CD4-positive, alpha-beta T cell treated with Interleukin-12 subunit alpha and Interleukin-12 subunit beta, for 1 hour (primary cell): ENCODE measurements at regions not wholly inside any gene's neighbourhood (a gene's known extent, or its start where the extent isn't known, plus 50 kb on each side); places are given as distances from the start of the nearest gene placed in this dataset.

Experiments used
- DNase-seq: peaks from one replicate; pipeline ENCODE4 v3.0.0-alpha.2; 2020

GRCh38 chr5:30698217-30698616 lies 495.3 kb upstream of the CDH6 start:
- no peak for DNase-seq

DNA sequence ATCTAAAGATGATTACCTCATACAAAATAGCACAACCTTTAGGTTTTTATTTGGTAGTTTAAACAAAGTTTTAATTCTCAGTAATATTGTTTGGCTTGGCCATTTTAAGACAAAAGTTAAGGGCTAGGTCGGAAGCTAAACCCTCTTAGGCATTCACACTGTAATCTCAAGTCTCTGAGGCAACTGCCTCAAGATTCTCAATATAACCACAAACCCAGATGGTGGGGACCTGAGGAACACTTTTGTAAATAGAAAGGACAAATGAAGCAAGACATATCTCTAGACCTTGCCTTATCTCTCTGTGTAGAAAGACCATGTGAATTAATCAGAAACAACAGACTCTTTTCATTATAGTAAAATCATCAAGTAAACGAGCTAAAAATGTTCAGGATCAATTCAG lies 500.2 kb upstream of the CDH6 start:
- DNase-seq, result no peak

GRCh38 chr5:30690931-30691330 lies 502.6 kb upstream of the CDH6 start:
- DNase-seq, result no peak

DNA sequence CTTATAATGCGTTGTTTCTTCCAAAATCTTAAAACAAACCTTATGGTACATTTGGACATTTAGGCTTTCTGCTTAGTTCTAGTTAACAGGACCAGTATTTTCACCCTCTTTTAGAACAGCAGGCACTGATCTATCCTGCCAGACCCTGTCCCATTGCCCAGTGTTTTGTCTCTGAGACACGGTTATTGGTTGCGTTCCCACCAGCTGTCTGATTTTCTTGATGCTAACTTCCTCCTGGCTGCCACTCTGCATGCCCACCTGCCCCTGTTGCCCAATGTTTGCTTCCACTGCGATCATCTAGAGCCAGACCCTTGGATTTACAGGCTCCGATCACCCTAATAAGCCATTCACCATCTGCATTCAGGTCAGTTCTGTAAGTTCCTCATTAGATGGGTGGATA lies 506.0 kb upstream of the CDH6 start:
- DNase-seq, result no peak

DNA sequence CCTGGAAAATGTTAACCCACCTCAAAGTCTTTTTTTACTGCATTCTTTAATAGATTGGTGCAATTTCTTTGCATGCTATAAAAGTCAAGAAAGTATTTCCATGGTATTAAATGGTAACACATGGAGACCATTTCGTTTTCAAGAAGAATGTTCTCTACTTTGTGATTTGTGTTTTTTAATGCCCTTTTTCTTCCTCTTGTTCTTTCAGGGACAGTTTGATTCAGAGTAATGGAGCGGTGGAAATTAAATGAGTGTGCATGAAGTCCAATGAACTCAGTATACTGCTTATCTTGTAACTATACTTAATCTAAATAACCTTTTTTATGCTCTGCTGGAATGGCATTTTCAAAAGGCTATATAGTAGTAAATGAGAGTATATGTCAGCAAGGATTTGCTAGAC lies 507.0 kb upstream of the CDH6 start:
- DNase-seq, result no peak

- DNase-seq, result no peak
Observed at GRCh38 chr5:30676223-30676840, 517.2 kb upstream of the CDH6 start.

GRCh38 chr5:30667293-30667692 lies 526.2 kb upstream of the CDH6 start:
- DNase-seq, result no peak

GRCh38 chr5:30663536-30663935 lies 530.0 kb upstream of the CDH6 start:
- DNase-seq, result no peak

GRCh38 chr5:30662373-30662772 lies 531.1 kb upstream of the CDH6 start:
- no peak for DNase-seq

DNA sequence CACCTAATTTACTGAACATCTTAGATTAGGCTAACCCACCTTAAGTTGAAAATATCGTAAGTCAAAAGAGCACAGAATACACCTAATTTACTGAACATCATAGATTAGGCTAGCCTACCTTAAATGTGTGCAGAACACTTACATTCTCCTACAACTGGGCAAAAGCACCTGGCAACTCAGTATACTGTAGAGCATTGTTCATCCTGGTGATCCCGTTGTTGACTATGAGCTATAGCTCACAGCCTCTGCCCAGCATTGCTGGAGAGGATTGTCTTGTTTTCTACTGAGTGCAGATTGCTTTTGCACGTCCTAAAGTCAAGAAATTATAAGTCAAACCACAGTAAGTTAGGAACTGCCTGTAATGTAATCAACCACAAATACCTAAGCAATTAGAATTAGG lies 531.8 kb upstream of the CDH6 start:
- no peak for DNase-seq

GRCh38 chr5:30659417-30659816 lies 534.1 kb upstream of the CDH6 start:
- DNase-seq, result no peak

GRCh38 chr5:30650311-30650710 lies 543.2 kb upstream of the CDH6 start:
- no peak for DNase-seq

DNA sequence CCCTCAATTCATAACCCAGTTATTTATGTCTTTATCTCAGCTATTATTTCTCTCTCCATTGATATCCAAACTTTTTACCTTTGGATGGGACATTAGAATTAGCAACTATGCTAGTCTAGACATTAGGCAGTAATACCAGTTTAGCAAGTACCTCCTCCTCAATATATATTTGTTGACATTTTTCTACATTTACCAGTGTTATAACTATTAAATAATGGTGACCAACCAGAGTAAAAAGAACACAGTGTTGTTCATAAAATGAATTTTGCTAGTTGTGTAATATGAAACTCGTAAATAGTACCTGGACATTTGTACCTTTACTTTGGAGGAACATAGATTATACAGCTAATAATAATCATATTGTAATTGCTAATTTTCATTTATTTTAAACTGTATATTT lies 554.6 kb upstream of the CDH6 start:
- DNase-seq, result no peak

DNA sequence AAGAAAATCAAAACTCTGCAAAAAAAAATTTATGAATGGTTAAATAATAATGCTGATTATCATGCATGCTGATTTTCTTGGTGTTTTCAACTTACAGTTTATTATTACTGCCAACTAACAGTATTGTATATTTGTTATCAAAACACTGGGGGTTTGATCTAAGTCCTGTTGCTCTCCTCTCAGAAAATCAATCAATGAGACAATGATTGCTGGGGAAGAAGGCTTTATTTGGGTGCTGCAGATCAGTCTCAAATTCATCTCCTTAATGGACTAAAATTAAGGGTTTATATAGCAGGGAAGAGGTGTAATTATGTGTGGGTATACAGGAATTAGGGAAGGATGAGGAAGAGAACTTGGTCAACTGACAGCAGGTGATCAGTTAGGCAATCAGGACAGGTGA lies 565.5 kb upstream of the CDH6 start:
- no peak for DNase-seq

DNA sequence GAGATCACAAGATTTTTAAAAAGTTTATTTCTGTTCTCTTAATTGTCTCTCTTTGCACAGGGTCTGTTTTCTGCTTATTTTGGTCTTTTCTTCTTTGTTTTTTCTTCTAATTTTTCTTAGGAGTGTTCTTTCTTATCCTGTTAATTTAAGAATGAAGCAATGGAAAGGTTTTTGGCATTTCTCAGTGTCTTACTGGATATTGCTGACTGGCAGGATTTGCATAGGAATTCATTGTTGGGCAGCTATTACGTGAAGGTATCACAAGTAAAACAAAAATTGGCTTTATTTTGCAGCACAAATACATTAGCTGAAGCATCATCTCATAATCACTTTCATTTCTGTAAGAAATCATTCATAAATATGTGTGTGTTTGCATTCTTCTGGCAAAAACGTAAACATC lies 566.9 kb upstream of the CDH6 start:
- no peak for DNase-seq

DNA sequence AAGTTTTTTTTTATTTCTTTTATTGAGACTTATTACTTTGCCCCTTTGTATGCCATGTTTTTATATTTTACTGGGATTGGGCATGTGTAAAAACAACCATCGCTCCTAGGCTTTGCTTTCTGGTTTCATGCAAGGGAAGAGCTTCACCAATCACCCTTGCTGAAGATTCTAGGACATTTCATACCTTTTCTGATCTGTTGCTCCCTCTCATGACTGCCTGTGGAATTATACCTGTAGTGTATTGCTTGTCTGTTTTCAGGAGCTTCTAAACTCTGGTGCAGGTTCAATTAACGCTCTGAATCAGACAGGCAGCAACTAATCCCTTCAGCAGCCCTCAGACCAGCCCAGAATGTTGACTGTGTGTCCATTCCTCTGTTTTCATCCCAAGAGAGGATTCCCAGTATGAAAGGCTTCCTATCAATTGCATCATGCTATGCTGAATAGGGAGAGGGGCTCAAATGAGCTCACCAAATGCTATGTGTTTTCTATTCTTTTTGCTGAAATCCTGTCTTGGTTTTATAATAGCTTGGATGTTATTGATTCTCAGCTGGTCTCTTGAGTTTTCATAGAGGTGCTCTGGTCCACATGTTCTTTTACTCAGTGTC lies 572.9 kb upstream of the CDH6 start:
- DNase-seq, result no peak

DNA sequence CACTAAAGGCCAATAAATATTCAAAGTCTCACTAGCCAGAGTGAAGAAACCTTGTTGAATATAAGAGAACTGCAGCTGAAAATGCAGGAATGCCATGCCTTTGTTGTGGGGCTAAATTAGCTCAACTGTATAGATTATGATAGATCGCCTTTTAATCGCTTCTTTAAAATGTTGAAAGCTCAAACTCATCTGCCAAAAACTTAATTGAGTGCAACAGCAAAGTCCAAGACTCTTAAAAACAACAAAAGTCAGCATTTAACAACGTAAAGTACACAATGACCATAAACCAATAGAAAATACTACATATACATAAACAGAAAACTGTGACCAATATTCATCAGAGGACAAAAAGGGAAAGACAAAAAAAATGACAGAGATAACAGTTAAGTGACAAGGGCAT lies 585.0 kb upstream of the CDH6 start:
- no peak for DNase-seq

DNA sequence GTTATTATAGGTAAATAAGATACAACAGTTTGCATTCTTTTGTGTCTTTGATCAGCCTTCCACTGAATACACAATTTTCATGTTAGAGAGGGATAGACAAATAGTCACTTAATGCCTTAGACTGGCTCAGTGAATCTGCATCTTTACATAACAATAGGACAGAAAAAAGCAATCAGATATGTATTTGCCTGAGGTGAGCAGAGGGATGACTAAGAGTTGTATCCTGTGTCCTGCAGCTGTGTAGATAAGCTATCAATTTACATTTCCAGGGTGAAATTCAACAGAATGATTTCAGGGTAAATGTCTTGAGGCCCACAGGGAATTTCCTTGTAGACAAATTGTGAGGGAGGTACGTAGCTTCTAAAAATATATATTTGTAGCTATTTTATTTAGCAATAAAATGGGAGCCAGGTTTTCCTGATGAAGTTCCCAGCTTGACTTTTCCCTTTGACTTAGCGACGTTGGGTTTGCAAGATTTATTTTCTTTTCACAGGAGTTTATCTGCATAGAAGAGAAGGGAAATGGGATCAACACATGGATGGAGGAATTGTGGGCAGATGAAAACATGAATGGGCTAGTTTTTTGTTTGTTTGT lies 586.1 kb upstream of the CDH6 start:
- DNase-seq, result no peak

GRCh38 chr5:30605693-30606268 lies 587.7 kb upstream of the CDH6 start:
- DNase-seq, result no peak

DNA sequence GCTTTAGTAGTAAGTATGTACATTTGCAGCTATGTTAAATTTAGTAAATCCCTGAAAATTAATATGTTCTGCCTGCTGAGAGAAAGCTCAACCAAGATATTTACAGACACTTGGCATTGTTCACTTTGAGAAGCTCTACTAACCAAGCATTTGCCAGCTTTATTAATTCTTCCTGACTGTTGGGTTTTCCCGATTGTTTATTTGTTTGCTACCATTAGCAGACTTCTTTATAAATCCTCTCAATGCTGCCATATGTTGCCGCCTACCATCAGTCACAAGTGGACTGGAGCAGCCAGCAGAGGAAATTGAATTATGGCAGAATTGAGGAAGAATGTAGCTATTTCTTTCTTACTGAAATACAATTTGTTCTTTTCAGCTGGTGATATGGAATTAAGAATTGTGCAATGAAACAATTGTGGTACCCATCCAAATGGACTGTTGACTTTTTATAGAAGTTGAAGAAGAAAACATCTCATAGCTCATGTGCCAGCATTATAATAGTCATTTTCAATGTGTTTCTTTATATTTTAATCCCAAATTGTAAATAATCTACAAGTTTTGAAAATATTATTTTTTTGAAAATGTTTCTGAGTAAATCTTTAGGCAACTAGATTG lies 588.7 kb upstream of the CDH6 start:
- no peak for DNase-seq

- DNase-seq, result no peak
Observed at GRCh38 chr5:30600892-30601291, 592.6 kb upstream of the CDH6 start.

DNA sequence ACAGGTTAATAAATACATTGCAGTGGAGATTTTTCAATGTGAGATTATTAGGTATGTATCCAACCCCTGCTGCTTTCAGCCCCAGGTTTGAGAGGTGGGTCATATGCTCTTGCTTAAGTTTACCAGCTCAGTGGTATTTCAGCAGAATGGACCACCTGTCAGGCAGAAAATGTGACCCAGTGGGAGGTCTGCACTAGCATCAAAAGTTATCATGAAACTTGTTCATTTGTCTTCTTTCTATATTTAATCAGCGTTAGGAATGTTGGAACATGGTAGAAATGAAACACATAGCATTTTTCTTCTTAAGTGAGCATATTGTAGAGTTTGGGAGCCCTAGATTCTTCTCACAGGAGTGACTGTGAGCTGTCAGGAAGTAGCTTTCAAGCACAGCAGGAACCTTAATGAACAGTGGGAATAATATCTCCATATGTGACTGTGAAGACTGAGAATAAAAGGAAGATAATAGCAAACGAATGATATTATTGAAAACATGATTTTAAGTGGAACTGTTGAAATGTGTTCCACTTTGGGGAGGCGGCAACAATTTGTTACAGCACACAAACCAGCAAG lies 596.9 kb upstream of the CDH6 start:
- no peak for DNase-seq

DNA sequence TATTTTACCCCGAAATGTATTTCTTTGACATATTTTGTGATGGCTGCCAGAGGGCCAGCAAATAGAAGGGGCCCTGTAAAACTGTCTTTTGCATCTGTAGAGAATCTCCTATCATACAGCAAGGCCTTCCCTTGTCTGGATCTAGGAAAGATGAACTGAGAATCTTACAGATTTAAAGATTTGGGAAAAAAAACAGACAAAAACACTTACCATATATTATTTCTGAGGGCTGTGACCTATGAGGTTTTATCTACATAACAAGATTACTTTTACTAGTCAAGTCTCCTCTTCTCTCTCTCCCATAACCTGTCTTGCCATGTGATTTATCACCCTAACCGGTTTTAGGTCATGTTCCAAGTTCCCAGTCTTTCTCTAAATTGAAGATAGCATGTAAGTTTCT lies 599.2 kb upstream of the CDH6 start:
- DNase-seq, result no peak

- DNase-seq, result no peak
Observed at GRCh38 chr5:30592833-30593232, 600.7 kb upstream of the CDH6 start.
